ENCODE measurements at regions not wholly inside any gene's neighbourhood (a gene's known extent, or its start where the extent isn't known, plus 50 kb on each side); places are given as distances from the start of the nearest gene placed in this dataset.
A peak's percentile ranks its signal among the peaks of the same experiment; 100 is the strongest.

GRCh38 chr3:154538566-154539360 lies 108.8 kb upstream of the GPR149 start:
- DNase-seq (ENCODE audit: low read depth), result no peak
- TF ChIP-seq CTCF (IDR thresholded peaks at IDR 0.05; ENCODE audit: control insufficient read depth, extremely low read depth, insufficient read depth), result no peak
- H3K4me3 ChIP-seq (ENCODE audit: low read depth, low read length), result no peak overlapping the region

GRCh38 chr3:154536751-154537150 lies 106.8 kb upstream of the GPR149 start:
- DNase-seq (ENCODE audit: low read depth), result no peak
- H3K4me3 ChIP-seq (ENCODE audit: low read depth, low read length), result no peak overlapping the region
- TF ChIP-seq CTCF (IDR thresholded peaks at IDR 0.05; ENCODE audit: control insufficient read depth, extremely low read depth, insufficient read depth), result no peak

GRCh38 chr3:154522036-154522602 lies 92.1 kb upstream of the GPR149 start:
- peak; percentile 99 for DNase-seq (ENCODE audit: low read depth)

GRCh38 chr3:154517404-154517803 lies 87.4 kb upstream of the GPR149 start:
- TF ChIP-seq CTCF (IDR thresholded peaks at IDR 0.05; ENCODE audit: control insufficient read depth, extremely low read depth, insufficient read depth), result no peak
- no peak for DNase-seq (ENCODE audit: low read depth)
- no peak overlapping the region for H3K4me3 ChIP-seq (ENCODE audit: low read depth, low read length)

More at GRCh38 chr3:154522036-154522602, 92.1 kb upstream of the GPR149 start:
- TF ChIP-seq CTCF (IDR thresholded peaks at IDR 0.05; ENCODE audit: control insufficient read depth, extremely low read depth, insufficient read depth), result no peak
- no peak overlapping the region for H3K4me3 ChIP-seq (ENCODE audit: low read depth, low read length)

GRCh38 chr3:154515921-154516320 lies 85.9 kb upstream of the GPR149 start:
- TF ChIP-seq CTCF (IDR thresholded peaks at IDR 0.05; ENCODE audit: control insufficient read depth, extremely low read depth, insufficient read depth), result no peak

GRCh38 chr3:154510780-154511179 lies 80.8 kb upstream of the GPR149 start:
- TF ChIP-seq CTCF (IDR thresholded peaks at IDR 0.05; ENCODE audit: control insufficient read depth, extremely low read depth, insufficient read depth), result no peak
- DNase-seq (ENCODE audit: low read depth), result no peak
- H3K4me3 ChIP-seq (ENCODE audit: low read depth, low read length), result no peak overlapping the region

More at GRCh38 chr3:154515921-154516320, 85.9 kb upstream of the GPR149 start:
- no peak overlapping the region for H3K4me3 ChIP-seq (ENCODE audit: low read depth, low read length)
- no peak for DNase-seq (ENCODE audit: low read depth)

Data from LNCaP clone FGC (cell line).